Adrenal gland (tissue), 5 donors: ENCODE measurements at regions not wholly inside any gene's neighbourhood (a gene's known extent, or its start where the extent isn't known, plus 50 kb on each side); places are given as distances from the start of the nearest gene placed in this dataset.

Experiments
- POLR2A ChIP-seq, 2 donors: fragments of 450-650 bp; IDR thresholded peaks; one replicate each; pipeline ENCODE4 v1.6.1; 2017; ENCODE audit warnings: antibody characterized with exemption in 2 of 2, mild to moderate bottlenecking in 2 of 2, moderate library complexity in 1 of 2
- TF ChIP-seq, protein P1 (sequence below), 6 experiments: fragments of 450-650 bp in 4 of 6; fragments of 200-600 bp in 2 of 6; sonication (generic) in 1 of 6; IDR thresholded peaks; 1 replicate in 5 of 6; 2 replicates in 1 of 6; pipeline versions ENCODE4 v1.5.1 to v1.8.0; 2016 to 2021; ENCODE audit warnings: antibody characterized with exemption in 6 of 6, mild to moderate bottlenecking in 2 of 6, moderate library complexity in 1 of 6
- donor health status: DM: no; HTN: no; CAD: no.

- TF ChIP-seq, protein P1, sequence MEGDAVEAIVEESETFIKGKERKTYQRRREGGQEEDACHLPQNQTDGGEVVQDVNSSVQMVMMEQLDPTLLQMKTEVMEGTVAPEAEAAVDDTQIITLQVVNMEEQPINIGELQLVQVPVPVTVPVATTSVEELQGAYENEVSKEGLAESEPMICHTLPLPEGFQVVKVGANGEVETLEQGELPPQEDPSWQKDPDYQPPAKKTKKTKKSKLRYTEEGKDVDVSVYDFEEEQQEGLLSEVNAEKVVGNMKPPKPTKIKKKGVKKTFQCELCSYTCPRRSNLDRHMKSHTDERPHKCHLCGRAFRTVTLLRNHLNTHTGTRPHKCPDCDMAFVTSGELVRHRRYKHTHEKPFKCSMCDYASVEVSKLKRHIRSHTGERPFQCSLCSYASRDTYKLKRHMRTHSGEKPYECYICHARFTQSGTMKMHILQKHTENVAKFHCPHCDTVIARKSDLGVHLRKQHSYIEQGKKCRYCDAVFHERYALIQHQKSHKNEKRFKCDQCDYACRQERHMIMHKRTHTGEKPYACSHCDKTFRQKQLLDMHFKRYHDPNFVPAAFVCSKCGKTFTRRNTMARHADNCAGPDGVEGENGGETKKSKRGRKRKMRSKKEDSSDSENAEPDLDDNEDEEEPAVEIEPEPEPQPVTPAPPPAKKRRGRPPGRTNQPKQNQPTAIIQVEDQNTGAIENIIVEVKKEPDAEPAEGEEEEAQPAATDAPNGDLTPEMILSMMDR (IDR thresholded peaks at IDR 0.05) = no peak
- TF ChIP-seq POLR2A (IDR thresholded peaks at IDR 0.05) = no peak
Measured at GRCh38 chr20:39849171-39849570, 839.9 kb downstream of the MAFB start.
